ENCODE measurements at regions not wholly inside any gene's neighbourhood (a gene's known extent, or its start where the extent isn't known, plus 50 kb on each side); places are given as distances from the start of the nearest gene placed in this dataset.

DNA sequence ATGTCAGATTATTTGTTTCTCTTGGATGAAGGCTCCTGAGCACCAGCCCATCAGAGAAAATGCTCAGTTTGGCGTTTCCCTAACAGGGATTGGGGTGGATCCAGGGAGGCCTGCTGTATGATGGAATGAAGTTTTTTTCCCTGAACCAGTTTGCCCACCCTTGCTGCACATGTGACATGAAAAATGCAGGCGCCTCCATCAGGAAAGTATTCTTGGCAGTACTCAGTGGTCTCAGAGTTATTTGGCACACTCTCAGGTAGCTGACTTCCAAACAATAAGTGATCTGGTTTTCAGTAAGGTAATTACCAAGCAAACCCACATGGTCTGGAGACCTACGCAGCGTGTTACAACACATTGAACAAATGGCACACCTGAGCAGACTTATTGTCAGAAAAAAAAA lies 254.9 kb downstream of the PAX3 start:
- TF ChIP-seq, protein P1, sequence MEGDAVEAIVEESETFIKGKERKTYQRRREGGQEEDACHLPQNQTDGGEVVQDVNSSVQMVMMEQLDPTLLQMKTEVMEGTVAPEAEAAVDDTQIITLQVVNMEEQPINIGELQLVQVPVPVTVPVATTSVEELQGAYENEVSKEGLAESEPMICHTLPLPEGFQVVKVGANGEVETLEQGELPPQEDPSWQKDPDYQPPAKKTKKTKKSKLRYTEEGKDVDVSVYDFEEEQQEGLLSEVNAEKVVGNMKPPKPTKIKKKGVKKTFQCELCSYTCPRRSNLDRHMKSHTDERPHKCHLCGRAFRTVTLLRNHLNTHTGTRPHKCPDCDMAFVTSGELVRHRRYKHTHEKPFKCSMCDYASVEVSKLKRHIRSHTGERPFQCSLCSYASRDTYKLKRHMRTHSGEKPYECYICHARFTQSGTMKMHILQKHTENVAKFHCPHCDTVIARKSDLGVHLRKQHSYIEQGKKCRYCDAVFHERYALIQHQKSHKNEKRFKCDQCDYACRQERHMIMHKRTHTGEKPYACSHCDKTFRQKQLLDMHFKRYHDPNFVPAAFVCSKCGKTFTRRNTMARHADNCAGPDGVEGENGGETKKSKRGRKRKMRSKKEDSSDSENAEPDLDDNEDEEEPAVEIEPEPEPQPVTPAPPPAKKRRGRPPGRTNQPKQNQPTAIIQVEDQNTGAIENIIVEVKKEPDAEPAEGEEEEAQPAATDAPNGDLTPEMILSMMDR (IDR thresholded peaks at IDR 0.05; ENCODE audit: poor library complexity) = no peak
- TF ChIP-seq EZH2 (IDR thresholded peaks at IDR 0.05; ENCODE audit: borderline replicate concordance) (no peak), EZH2phosphoT487 (IDR thresholded peaks at IDR 0.05; ENCODE audit: low read depth, severe bottlenecking, unreplicated experiment) (no peak)
